ENCODE measurements at regions not wholly inside any gene's neighbourhood (a gene's known extent, or its start where the extent isn't known, plus 50 kb on each side); places are given as distances from the start of the nearest gene placed in this dataset.

DNA sequence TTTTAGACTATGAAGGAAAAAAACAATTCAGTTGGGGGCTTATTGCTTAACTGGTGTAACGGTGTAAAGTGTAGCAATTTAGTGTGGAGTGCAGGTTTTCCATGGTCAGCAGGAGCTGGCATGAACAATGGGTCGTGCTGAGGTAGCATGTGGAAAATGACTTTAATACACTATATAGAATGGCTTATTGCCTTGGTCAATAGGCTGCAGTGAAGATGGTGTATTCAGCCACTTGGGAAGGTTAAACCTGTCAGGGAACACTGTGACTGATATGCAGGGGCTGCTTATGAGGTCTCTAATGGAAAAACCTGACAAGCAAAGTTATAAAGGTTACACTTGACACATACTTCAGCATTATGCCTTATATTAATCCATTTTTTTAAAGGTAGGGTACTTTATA, 764.7 kb upstream of the ARRDC3 start:
- Histone ChIP-seq H3K4ac (ENCODE audit: low read length) (no peak overlapping the region), H3K27ac (replicated peaks; ENCODE audit: low read length) (no peak overlapping the region)

GRCh38 chr5:92147266-92147665, 764.1 kb upstream of the ARRDC3 start:
- H3K27ac ChIP-seq (replicated peaks; ENCODE audit: low read length): no peak overlapping the region
- no peak overlapping the region for H2AFZ ChIP-seq (ENCODE audit: low read length)
- peak; percentile 48 for DNase-seq (ENCODE audit: low spot score)
- H3K9ac ChIP-seq (ENCODE audit: low read depth, low read length, poor library complexity): no peak overlapping the region
- no peak overlapping the region for H2BK15ac ChIP-seq (ENCODE audit: low read length)
- no peak overlapping the region for H3K23ac ChIP-seq (ENCODE audit: low read depth, low read length, poor library complexity)
- no peak overlapping the region for H3K4me2 ChIP-seq (ENCODE audit: insufficient read depth, low read length, poor library complexity, severe bottlenecking)
- no peak overlapping the region for H3K18ac ChIP-seq (ENCODE audit: low read length)
- no peak overlapping the region for H2AK5ac ChIP-seq (ENCODE audit: low read depth, low read length)
- H3K79me1 ChIP-seq (ENCODE audit: low read depth, low read length): no peaks in the 10 kb centered on the region
- no peak overlapping the region for H2BK5ac ChIP-seq (ENCODE audit: low read length)
- H2BK12ac ChIP-seq (ENCODE audit: low read length): no peak overlapping the region
- no peaks in the 10 kb centered on the region for H3K27me3 ChIP-seq (ENCODE audit: control insufficient read depth in 3 of 3, insufficient read depth in 3 of 3, low read depth in 1 of 3, low read length in 3 of 3)
- H3K9me3 ChIP-seq (replicated peaks in 1 of 2; ENCODE audit: control insufficient read depth in 2 of 2, insufficient read depth in 1 of 2, low read depth in 1 of 2, low read length in 2 of 2): no peaks in the 10 kb centered on the region
- no CpG with 5 or more reads among the region's 3 CpGs for WGBS, 2 donors (ENCODE audit: extremely low coverage in 2 of 2, insufficient read length in 2 of 2, insufficient replicate concordance in 1 of 2)
- no peak overlapping the region for H3K4me3 ChIP-seq (ENCODE audit: low read length in 2 of 2)
- no peak overlapping the region for H4K8ac ChIP-seq (ENCODE audit: low read depth, low read length)
- H2BK120ac ChIP-seq (ENCODE audit: low read depth, low read length): no peak overlapping the region
- H3K36me3 ChIP-seq (replicated peaks in 1 of 2; ENCODE audit: control insufficient read depth in 2 of 2, insufficient read depth in 2 of 2, low read length in 2 of 2): no peaks in the 10 kb centered on the region
- H3K4me1 ChIP-seq (ENCODE audit: control insufficient read depth in 2 of 2, insufficient read depth in 1 of 2, low read depth in 1 of 2, low read length in 2 of 2): peaks cover 7 to 26% of the 10 kb centered on the region in 2 donors
- no peak overlapping the region for H3K4ac ChIP-seq (ENCODE audit: low read length)
- no peak overlapping the region for H4K91ac ChIP-seq (ENCODE audit: low read depth, low read length, poor library complexity)
- no peak overlapping the region for H3K14ac ChIP-seq (ENCODE audit: low read length)

More for the DNA sequence above, 764.7 kb upstream of the ARRDC3 start:
- DNase-seq (ENCODE audit: low spot score): no peak
- H2AFZ ChIP-seq (ENCODE audit: low read length): no peak overlapping the region
- H3K27me3 ChIP-seq (ENCODE audit: control insufficient read depth in 3 of 3, insufficient read depth in 3 of 3, low read depth in 1 of 3, low read length in 3 of 3): no peaks in the 10 kb centered on the region
- H4K8ac ChIP-seq (ENCODE audit: low read depth, low read length): no peak overlapping the region
- no peaks in the 10 kb centered on the region for H3K36me3 ChIP-seq (replicated peaks in 1 of 2; ENCODE audit: control insufficient read depth in 2 of 2, insufficient read depth in 2 of 2, low read length in 2 of 2)
- H2BK5ac ChIP-seq (ENCODE audit: low read length): no peak overlapping the region
- H3K79me1 ChIP-seq (ENCODE audit: low read depth, low read length): no peaks in the 10 kb centered on the region
- no peak overlapping the region for H2BK12ac ChIP-seq (ENCODE audit: low read length)
- H3K4me3 ChIP-seq (ENCODE audit: low read length in 2 of 2): no peak overlapping the region
- no peaks in the 10 kb centered on the region for H3K9me3 ChIP-seq (replicated peaks in 1 of 2; ENCODE audit: control insufficient read depth in 2 of 2, insufficient read depth in 1 of 2, low read depth in 1 of 2, low read length in 2 of 2)
- no peak overlapping the region for H3K23ac ChIP-seq (ENCODE audit: low read depth, low read length, poor library complexity)
- no peak overlapping the region for H2BK120ac ChIP-seq (ENCODE audit: low read depth, low read length)
- H4K91ac ChIP-seq (ENCODE audit: low read depth, low read length, poor library complexity): no peak overlapping the region
- H3K9ac ChIP-seq (ENCODE audit: low read depth, low read length, poor library complexity): no peak overlapping the region
- no peak overlapping the region for H2AK5ac ChIP-seq (ENCODE audit: low read depth, low read length)
- H3K4me2 ChIP-seq (ENCODE audit: insufficient read depth, low read length, poor library complexity, severe bottlenecking): no peak overlapping the region
- no peak overlapping the region for H2BK15ac ChIP-seq (ENCODE audit: low read length)
- no CpG with 5 or more reads among the region's 2 CpGs for WGBS, 2 donors (ENCODE audit: extremely low coverage in 2 of 2, insufficient read length in 2 of 2, insufficient replicate concordance in 1 of 2)
- H3K18ac ChIP-seq (ENCODE audit: low read length): no peak overlapping the region
- H3K14ac ChIP-seq (ENCODE audit: low read length): no peak overlapping the region
- peaks cover 7 to 26% of the 10 kb centered on the region in 2 donors for H3K4me1 ChIP-seq (ENCODE audit: control insufficient read depth in 2 of 2, insufficient read depth in 1 of 2, low read depth in 1 of 2, low read length in 2 of 2)

DNA sequence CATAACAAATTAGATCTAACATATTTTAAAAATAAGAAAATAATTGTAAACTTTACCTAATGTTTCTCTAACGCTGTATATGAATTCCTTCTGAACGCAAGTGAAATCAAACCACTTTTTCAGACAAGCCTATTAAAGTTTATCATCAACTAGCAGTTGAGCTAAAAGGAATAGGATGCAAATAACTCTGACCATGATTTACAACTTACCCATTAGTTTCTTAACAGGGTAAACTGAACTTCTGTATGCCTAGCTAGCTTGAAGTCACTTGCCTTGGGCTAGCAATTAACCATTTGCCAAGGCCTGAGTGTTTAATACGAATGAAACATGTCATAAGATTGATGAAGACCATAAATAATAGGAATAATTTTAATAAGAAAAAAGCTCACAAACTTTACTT, 762.7 kb upstream of the ARRDC3 start:
- Histone ChIP-seq H3K4me3 (ENCODE audit: low read length in 2 of 2) (no peak overlapping the region), H3K27ac (replicated peaks; ENCODE audit: low read length) (no peak overlapping the region), H2BK15ac (ENCODE audit: low read length) (no peak overlapping the region), H3K79me1 (ENCODE audit: low read depth, low read length) (no peaks in the 10 kb centered on the region), H2BK12ac (ENCODE audit: low read length) (no peak overlapping the region), H4K91ac (ENCODE audit: low read depth, low read length, poor library complexity) (no peak overlapping the region), H3K4me1 (ENCODE audit: control insufficient read depth in 2 of 2, insufficient read depth in 1 of 2, low read depth in 1 of 2, low read length in 2 of 2) (peaks cover 7 to 26% of the 10 kb centered on the region in 2 donors), H3K9me3 (replicated peaks in 1 of 2; ENCODE audit: control insufficient read depth in 2 of 2, insufficient read depth in 1 of 2, low read depth in 1 of 2, low read length in 2 of 2) (no peaks in the 10 kb centered on the region), H4K8ac (ENCODE audit: low read depth, low read length) (no peak overlapping the region), H3K4me2 (ENCODE audit: insufficient read depth, low read length, poor library complexity, severe bottlenecking) (no peak overlapping the region), H2AFZ (ENCODE audit: low read length) (no peak overlapping the region), H3K23ac (ENCODE audit: low read depth, low read length, poor library complexity) (no peak overlapping the region), H2BK120ac (ENCODE audit: low read depth, low read length) (no peak overlapping the region), H2AK5ac (ENCODE audit: low read depth, low read length) (no peak overlapping the region), H3K9ac (ENCODE audit: low read depth, low read length, poor library complexity) (no peak overlapping the region), H3K14ac (ENCODE audit: low read length) (no peak overlapping the region), H3K18ac (ENCODE audit: low read length) (no peak overlapping the region), H3K27me3 (ENCODE audit: control insufficient read depth in 3 of 3, insufficient read depth in 3 of 3, low read depth in 1 of 3, low read length in 3 of 3) (no peaks in the 10 kb centered on the region), H3K36me3 (replicated peaks in 1 of 2; ENCODE audit: control insufficient read depth in 2 of 2, insufficient read depth in 2 of 2, low read length in 2 of 2) (no peaks in the 10 kb centered on the region), H3K4ac (ENCODE audit: low read length) (no peak overlapping the region), H2BK5ac (ENCODE audit: low read length) (no peak overlapping the region)
- no peak for DNase-seq (ENCODE audit: low spot score)
- WGBS, 2 donors (ENCODE audit: extremely low coverage in 2 of 2, insufficient read length in 2 of 2, insufficient replicate concordance in 1 of 2): no CpG with 5 or more reads among the region's 3 CpGs

- no peak overlapping the region for H2BK5ac ChIP-seq (ENCODE audit: low read length)
- H2AFZ ChIP-seq (ENCODE audit: low read length): no peak overlapping the region
- no peak for DNase-seq (ENCODE audit: low spot score)
- H3K18ac ChIP-seq (ENCODE audit: low read length): no peak overlapping the region
- no peak overlapping the region for H3K23ac ChIP-seq (ENCODE audit: low read depth, low read length, poor library complexity)
- WGBS, 2 donors (ENCODE audit: extremely low coverage in 2 of 2, insufficient read length in 2 of 2, insufficient replicate concordance in 1 of 2): no CpG with 5 or more reads among the region's 3 CpGs
- no peak overlapping the region for H3K14ac ChIP-seq (ENCODE audit: low read length)
- H3K79me1 ChIP-seq (ENCODE audit: low read depth, low read length): no peaks in the 10 kb centered on the region
- H3K4me3 ChIP-seq (ENCODE audit: low read length in 2 of 2): no peak overlapping the region
- no peaks in the 10 kb centered on the region for H3K27me3 ChIP-seq (ENCODE audit: control insufficient read depth in 3 of 3, insufficient read depth in 3 of 3, low read depth in 1 of 3, low read length in 3 of 3)
- no peak overlapping the region for H3K9ac ChIP-seq (ENCODE audit: low read depth, low read length, poor library complexity)
- H3K4ac ChIP-seq (ENCODE audit: low read length): no peak overlapping the region
- no peak overlapping the region for H2BK12ac ChIP-seq (ENCODE audit: low read length)
- H3K9me3 ChIP-seq (replicated peaks in 1 of 2; ENCODE audit: control insufficient read depth in 2 of 2, insufficient read depth in 1 of 2, low read depth in 1 of 2, low read length in 2 of 2): no peaks in the 10 kb centered on the region
- H2BK15ac ChIP-seq (ENCODE audit: low read length): no peak overlapping the region
- H2AK5ac ChIP-seq (ENCODE audit: low read depth, low read length): no peak overlapping the region
- peaks cover 7 to 26% of the 10 kb centered on the region in 2 donors for H3K4me1 ChIP-seq (ENCODE audit: control insufficient read depth in 2 of 2, insufficient read depth in 1 of 2, low read depth in 1 of 2, low read length in 2 of 2)
- H3K36me3 ChIP-seq (replicated peaks in 1 of 2; ENCODE audit: control insufficient read depth in 2 of 2, insufficient read depth in 2 of 2, low read length in 2 of 2): no peaks in the 10 kb centered on the region
- no peak overlapping the region for H2BK120ac ChIP-seq (ENCODE audit: low read depth, low read length)
- H3K4me2 ChIP-seq (ENCODE audit: insufficient read depth, low read length, poor library complexity, severe bottlenecking): no peak overlapping the region
- no peak overlapping the region for H4K8ac ChIP-seq (ENCODE audit: low read depth, low read length)
- no peak overlapping the region for H3K27ac ChIP-seq (replicated peaks; ENCODE audit: low read length)
- H4K91ac ChIP-seq (ENCODE audit: low read depth, low read length, poor library complexity): no peak overlapping the region
Measured at GRCh38 chr5:92144824-92145223, 761.7 kb upstream of the ARRDC3 start.

All from neuronal stem cell (in vitro differentiated cells).